Progenitor cell of endocrine pancreas (in vitro differentiated cells): ENCODE measurements at regions not wholly inside any gene's neighbourhood (a gene's known extent, or its start where the extent isn't known, plus 50 kb on each side); places are given as distances from the start of the nearest gene placed in this dataset.

Experiments used
- DNase-seq: peaks from one replicate; pipeline ENCODE4 v3.0.0; 2021; ENCODE audit warnings: low spot score; ENCODE audit not compliant: unreplicated experiment
- H3K27ac Mint-ChIP-seq: 2 replicates; pipeline ENCODE4 v1.8.0; 2021; ENCODE audit warnings: mild to moderate bottlenecking, moderate library complexity, mixed read lengths
- H3K27me3 Mint-ChIP-seq: 2 replicates; pipeline ENCODE4 v1.8.0; 2021; ENCODE audit warnings: mixed read lengths
- H3K36me3 Mint-ChIP-seq: 2 replicates; pipeline ENCODE4 v1.8.0; 2022; ENCODE audit warnings: mixed read lengths; ENCODE audit not compliant: insufficient read depth
- H3K4me1 Mint-ChIP-seq: 2 replicates; pipeline ENCODE4 v1.8.0; 2021; ENCODE audit warnings: low read depth, mixed read lengths
- H3K4me3 Mint-ChIP-seq: 2 replicates; pipeline ENCODE4 v1.8.0; 2021; ENCODE audit warnings: low read depth, mild to moderate bottlenecking, moderate library complexity, mixed read lengths
- H3K9me3 Mint-ChIP-seq: 2 replicates; pipeline ENCODE4 v1.8.0; 2021; ENCODE audit warnings: low read depth, mixed read lengths
- CTCF ChIP-seq: fragments of 200-600 bp; sonication (generic); IDR thresholded peaks from one replicate; pipeline ENCODE4 v1.5.0; 2021; ENCODE audit warnings: antibody characterized with exemption, mild to moderate bottlenecking; ENCODE audit not compliant: unreplicated experiment

DNA sequence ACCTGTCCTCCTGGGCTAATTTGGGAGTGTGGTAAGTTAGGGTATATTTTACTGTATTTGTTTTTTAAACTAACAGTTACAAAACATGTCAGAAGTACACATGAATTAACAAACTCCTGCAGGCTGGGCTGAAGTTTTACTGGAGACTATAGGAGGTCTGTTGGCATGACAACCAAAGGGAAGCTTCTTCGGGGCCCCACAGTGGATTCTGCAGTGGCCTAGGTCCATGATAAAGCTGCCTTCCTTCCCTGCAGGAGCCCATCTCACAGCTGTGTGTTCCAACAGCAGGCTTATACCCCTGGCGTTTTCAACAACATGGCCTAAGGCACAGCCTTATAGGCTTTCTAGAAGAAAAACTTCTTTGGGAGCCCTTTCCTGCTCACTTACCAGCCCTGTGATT is 128.0 kb upstream of the SETBP1 start:
- Mint-ChIP-seq H3K4me3 (no peak overlapping the region), H3K4me1 (peaks cover 1% of the 10 kb centered on the region), H3K27me3 (peaks cover 9% of the 10 kb centered on the region), H3K9me3 (peaks cover 3% of the 10 kb centered on the region), H3K36me3 (no peaks in the 10 kb centered on the region), H3K27ac (no peak overlapping the region)
- TF ChIP-seq CTCF = no peak
- DNase-seq = no peak

DNA sequence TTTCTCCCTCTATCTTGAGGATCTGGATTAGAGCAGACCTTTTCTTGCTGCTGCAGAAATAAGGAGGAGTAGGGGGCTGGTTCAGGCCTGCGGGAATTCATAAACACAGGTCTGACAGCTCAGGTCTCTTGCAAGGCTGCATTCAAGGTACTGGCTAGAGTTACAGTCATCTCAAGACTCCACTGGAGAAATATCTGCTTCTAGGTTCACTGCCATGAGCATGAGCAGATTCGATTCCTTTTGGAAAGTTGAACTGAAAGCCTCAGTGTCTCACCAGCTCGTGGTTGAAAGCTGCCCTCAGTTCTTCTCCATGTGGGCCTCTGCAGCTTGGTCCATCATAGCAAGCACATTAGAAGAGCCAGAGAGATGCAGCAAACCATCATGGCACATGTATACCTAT is 124.4 kb upstream of the SETBP1 start:
- H3K9me3 Mint-ChIP-seq = no peaks in the 10 kb centered on the region
- H3K4me3 Mint-ChIP-seq = no peak overlapping the region
- no peak for TF ChIP-seq CTCF
- H3K27ac Mint-ChIP-seq = no peak overlapping the region
- H3K27me3 Mint-ChIP-seq = peaks cover 9% of the 10 kb centered on the region
- H3K4me1 Mint-ChIP-seq = no peaks in the 10 kb centered on the region
- no peaks in the 10 kb centered on the region for H3K36me3 Mint-ChIP-seq
- DNase-seq = no peak

DNA sequence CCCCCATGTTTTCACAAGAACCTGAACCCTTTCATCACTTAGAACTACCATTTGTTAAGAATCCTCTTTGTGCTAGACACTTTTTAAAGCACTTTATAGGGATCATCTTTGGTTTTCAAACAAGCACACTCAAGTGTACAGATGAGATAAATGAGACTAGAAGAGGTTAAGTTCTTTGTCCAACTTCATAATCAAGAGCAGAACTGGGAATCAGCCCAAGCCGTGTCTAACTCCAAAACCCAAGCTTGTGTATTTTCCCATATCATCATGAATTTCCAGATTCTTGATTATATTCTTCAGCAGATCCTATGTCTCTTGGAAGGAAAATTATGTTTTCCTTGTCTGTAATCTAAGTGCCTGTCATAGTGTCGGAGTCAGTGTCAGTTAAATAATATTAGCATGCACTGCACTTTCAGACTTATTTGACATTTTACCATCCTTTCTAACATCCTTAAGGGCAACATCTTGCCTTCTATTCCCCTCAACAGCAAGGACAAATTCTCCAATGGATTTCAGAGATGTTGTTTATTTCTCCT is 123.0 kb upstream of the SETBP1 start:
- no peaks in the 10 kb centered on the region for H3K36me3 Mint-ChIP-seq
- TF ChIP-seq CTCF = no peak
- DNase-seq = no peak
- H3K27ac Mint-ChIP-seq = no peak overlapping the region
- H3K9me3 Mint-ChIP-seq = no peaks in the 10 kb centered on the region
- H3K4me3 Mint-ChIP-seq = no peak overlapping the region
- H3K4me1 Mint-ChIP-seq = no peaks in the 10 kb centered on the region
- peaks cover 9% of the 10 kb centered on the region for H3K27me3 Mint-ChIP-seq

DNA sequence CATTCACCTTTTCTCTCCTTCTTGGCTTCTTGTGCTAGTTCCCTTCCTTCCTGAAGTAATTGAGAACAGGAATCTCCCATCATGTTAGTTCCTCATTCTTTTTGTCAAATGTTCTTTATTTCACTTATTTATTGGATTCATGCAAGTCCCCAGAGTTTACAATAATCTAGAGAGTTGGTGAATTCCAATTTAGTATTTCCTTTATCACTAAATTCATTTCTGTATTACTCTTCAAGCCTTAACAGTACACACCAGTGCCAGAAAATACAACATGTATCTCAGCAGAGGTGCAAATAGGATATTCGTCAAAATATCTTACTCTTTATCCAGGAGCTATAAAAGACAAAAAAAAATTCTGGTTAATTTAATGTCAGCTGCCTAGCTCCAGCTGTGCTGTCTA is 121.9 kb upstream of the SETBP1 start:
- Mint-ChIP-seq H3K36me3 (no peaks in the 10 kb centered on the region), H3K9me3 (no peaks in the 10 kb centered on the region), H3K27ac (no peak overlapping the region), H3K4me1 (no peaks in the 10 kb centered on the region), H3K4me3 (no peak overlapping the region), H3K27me3 (peaks cover 9% of the 10 kb centered on the region)
- no peak for TF ChIP-seq CTCF
- DNase-seq = no peak

DNA sequence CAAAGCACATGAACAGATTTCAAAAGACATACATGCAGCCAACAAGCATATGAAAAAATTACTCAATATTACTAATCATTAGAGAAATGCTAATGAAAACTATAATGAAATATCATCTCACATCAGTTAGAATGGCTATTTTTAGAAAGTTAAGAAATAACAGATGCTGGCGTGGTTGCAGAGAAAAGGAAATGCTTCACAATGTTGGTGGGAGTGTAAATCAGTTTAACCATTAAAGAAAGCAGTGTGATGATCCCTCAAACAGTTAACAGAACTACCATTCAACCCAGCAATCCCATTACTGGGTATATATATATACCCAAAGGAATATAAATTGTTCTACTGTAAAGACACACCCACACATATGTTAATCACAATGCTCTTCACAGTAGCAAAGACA is 117.7 kb upstream of the SETBP1 start:
- no peak for TF ChIP-seq CTCF
- Mint-ChIP-seq H3K9me3 (no peaks in the 10 kb centered on the region), H3K36me3 (no peaks in the 10 kb centered on the region), H3K27me3 (no peaks in the 10 kb centered on the region), H3K27ac (no peak overlapping the region), H3K4me1 (peaks cover 1% of the 10 kb centered on the region), H3K4me3 (no peak overlapping the region)
- DNase-seq = no peak
